ENCODE measurements at regions not wholly inside any gene's neighbourhood (a gene's known extent, or its start where the extent isn't known, plus 50 kb on each side); places are given as distances from the start of the nearest gene placed in this dataset.

DNA sequence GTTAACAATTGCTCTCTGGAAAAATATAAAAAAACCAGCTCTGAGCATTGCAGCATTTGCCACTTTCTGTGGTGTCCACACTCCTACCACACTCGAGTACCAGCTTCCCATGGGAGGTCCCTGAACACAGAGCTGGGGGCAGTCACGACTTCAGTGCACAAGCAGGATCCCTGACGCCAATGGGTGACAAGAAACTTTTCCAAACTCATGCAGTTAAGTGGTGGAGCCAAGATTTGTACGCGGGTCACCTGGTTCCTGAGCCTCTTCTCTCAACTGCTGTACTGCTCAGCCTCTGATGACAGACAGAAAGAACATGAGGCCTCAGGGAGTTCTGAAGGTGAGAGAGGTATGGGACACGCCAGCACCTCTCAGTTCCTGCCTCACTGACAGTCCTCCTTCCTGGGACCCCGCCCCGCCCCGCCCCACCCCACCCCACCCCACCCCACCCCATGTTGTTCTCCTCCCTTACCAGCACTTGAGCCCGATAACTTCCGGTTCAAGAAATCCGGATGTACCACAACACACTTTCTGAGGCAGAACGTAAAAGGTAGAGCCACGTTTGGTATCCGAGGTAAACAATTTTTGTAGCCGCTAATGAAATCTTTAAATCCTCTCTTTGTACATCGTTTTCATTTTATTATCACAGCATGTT, 287.6 kb downstream of the MYCN start:
- TF ChIP-seq, protein P1, sequence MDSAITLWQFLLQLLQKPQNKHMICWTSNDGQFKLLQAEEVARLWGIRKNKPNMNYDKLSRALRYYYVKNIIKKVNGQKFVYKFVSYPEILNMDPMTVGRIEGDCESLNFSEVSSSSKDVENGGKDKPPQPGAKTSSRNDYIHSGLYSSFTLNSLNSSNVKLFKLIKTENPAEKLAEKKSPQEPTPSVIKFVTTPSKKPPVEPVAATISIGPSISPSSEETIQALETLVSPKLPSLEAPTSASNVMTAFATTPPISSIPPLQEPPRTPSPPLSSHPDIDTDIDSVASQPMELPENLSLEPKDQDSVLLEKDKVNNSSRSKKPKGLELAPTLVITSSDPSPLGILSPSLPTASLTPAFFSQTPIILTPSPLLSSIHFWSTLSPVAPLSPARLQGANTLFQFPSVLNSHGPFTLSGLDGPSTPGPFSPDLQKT (IDR thresholded peaks at IDR 0.05; ENCODE audit: borderline replicate concordance, low read depth, low read length), result no peak
- TF ChIP-seq, protein P2, sequence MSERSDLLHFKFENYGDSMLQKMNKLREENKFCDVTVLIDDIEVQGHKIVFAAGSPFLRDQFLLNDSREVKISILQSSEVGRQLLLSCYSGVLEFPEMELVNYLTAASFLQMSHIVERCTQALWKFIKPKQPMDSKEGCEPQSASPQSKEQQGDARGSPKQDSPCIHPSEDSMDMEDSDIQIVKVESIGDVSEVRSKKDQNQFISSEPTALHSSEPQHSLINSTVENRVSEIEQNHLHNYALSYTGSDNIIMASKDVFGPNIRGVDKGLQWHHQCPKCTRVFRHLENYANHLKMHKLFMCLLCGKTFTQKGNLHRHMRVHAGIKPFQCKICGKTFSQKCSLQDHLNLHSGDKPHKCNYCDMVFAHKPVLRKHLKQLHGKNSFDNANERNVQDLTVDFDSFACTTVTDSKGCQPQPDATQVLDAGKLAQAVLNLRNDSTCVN (tag by site-specific recombination; optimal IDR thresholded peaks at IDR 0.05), result no peak
- TF ChIP-seq, protein P3, sequence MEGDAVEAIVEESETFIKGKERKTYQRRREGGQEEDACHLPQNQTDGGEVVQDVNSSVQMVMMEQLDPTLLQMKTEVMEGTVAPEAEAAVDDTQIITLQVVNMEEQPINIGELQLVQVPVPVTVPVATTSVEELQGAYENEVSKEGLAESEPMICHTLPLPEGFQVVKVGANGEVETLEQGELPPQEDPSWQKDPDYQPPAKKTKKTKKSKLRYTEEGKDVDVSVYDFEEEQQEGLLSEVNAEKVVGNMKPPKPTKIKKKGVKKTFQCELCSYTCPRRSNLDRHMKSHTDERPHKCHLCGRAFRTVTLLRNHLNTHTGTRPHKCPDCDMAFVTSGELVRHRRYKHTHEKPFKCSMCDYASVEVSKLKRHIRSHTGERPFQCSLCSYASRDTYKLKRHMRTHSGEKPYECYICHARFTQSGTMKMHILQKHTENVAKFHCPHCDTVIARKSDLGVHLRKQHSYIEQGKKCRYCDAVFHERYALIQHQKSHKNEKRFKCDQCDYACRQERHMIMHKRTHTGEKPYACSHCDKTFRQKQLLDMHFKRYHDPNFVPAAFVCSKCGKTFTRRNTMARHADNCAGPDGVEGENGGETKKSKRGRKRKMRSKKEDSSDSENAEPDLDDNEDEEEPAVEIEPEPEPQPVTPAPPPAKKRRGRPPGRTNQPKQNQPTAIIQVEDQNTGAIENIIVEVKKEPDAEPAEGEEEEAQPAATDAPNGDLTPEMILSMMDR (tag by site-specific recombination; IDR thresholded peaks at IDR 0.05), result no peak
- TF ChIP-seq, protein P4, sequence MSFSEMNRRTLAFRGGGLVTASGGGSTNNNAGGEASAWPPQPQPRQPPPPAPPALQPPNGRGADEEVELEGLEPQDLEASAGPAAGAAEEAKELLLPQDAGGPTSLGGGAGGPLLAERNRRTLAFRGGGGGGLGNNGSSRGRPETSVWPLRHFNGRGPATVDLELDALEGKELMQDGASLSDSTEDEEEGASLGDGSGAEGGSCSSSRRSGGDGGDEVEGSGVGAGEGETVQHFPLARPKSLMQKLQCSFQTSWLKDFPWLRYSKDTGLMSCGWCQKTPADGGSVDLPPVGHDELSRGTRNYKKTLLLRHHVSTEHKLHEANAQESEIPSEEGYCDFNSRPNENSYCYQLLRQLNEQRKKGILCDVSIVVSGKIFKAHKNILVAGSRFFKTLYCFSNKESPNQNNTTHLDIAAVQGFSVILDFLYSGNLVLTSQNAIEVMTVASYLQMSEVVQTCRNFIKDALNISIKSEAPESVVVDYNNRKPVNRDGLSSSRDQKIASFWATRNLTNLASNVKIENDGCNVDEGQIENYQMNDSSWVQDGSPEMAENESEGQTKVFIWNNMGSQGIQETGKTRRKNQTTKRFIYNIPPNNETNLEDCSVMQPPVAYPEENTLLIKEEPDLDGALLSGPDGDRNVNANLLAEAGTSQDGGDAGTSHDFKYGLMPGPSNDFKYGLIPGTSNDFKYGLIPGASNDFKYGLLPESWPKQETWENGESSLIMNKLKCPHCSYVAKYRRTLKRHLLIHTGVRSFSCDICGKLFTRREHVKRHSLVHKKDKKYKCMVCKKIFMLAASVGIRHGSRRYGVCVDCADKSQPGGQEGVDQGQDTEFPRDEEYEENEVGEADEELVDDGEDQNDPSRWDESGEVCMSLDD (tag by site-specific recombination; IDR thresholded peaks at IDR 0.05), result no peak
- TF ChIP-seq GLI4 (tag by site-specific recombination; IDR thresholded peaks at IDR 0.05), result no peak
- no peak for TF ChIP-seq ZBTB48 (tag by site-specific recombination; IDR thresholded peaks at IDR 0.05)
- no peak for TF ChIP-seq ZNF23 (tag by site-specific recombination; IDR thresholded peaks at IDR 0.05; ENCODE audit: borderline replicate concordance)
- no peak for TF ChIP-seq ZNF530 (tag by site-specific recombination; IDR thresholded peaks at IDR 0.05; ENCODE audit: low read depth)
- no peak for TF ChIP-seq ZNF302 (tag by site-specific recombination; IDR thresholded peaks at IDR 0.05; ENCODE audit: low read depth)
